PFSK-1 (cell line): ENCODE measurements at regions not wholly inside any gene's neighbourhood (a gene's known extent, or its start where the extent isn't known, plus 50 kb on each side); places are given as distances from the start of the nearest gene placed in this dataset.

ENCODE experiments used
- POLR2AphosphoS5 ChIP-seq: IDR thresholded peaks from 2 replicates; pipeline ENCODE4 v1.6.1; 2012; ENCODE audit warnings: low read depth, mild to moderate bottlenecking, control low read depth, low read length, moderate library complexity
- REST ChIP-seq, 2 experiments: IDR thresholded peaks; 2 replicates each; pipeline versions ENCODE4 v1.6.1 to v1.8.0; 2011 to 2012; ENCODE audit warnings: low read depth in 2 of 2, low read length in 2 of 2, control low read depth in 1 of 2, inconsistent platforms in 1 of 2, mild to moderate bottlenecking in 1 of 2, moderate library complexity in 1 of 2; ENCODE audit not compliant: insufficient read depth in 1 of 2

- no peak for TF ChIP-seq POLR2AphosphoS5
- no peak for TF ChIP-seq REST (IDR thresholded peaks at IDR 0.05; ENCODE audit: insufficient read depth in 1 of 2, low read depth in 2 of 2, low read length in 2 of 2)
Measured at GRCh38 chr13:68719815-68720214, 1387.8 kb upstream of the ATXN8OS start.
